Anterior cingulate cortex (tissue), 58 donors: ENCODE measurements at regions not wholly inside any gene's neighbourhood (a gene's known extent, or its start where the extent isn't known, plus 50 kb on each side); places are given as distances from the start of the nearest gene placed in this dataset.

Experiments used
- DNase-seq, 58 donors: peaks; one replicate each; lab custom pipeline; 2025; lab: John Stamatoyannopoulos, UW

GRCh38 chr3:160128056-160128455 lies 97.2 kb upstream of the C3orf80 start:
- DNase-seq, result no peak

GRCh38 chr3:160129459-160130061 lies 95.7 kb upstream of the C3orf80 start:
- DNase-seq, result no peak

- no peak for DNase-seq
Measured at GRCh38 chr3:160130071-160130470, 95.2 kb upstream of the C3orf80 start.

GRCh38 chr3:160130950-160131349 lies 94.3 kb upstream of the C3orf80 start:
- DNase-seq, result no peak

- DNase-seq, result no peak
Measured at GRCh38 chr3:160132226-160132625, 93.0 kb upstream of the C3orf80 start.

GRCh38 chr3:160133757-160134156 lies 91.5 kb upstream of the C3orf80 start:
- no peak for DNase-seq

GRCh38 chr3:160134454-160134853 lies 90.8 kb upstream of the C3orf80 start:
- DNase-seq, result no peak

GRCh38 chr3:160134964-160135363 lies 90.3 kb upstream of the C3orf80 start:
- no peak for DNase-seq

- no peak for DNase-seq
Measured at GRCh38 chr3:160135851-160136250, 89.4 kb upstream of the C3orf80 start.

GRCh38 chr3:160136421-160136820 lies 88.8 kb upstream of the C3orf80 start:
- no peak for DNase-seq

GRCh38 chr3:160139291-160139690 lies 85.9 kb upstream of the C3orf80 start:
- DNase-seq, result no peak

- no peak for DNase-seq
Measured at GRCh38 chr3:160140756-160141155, 84.5 kb upstream of the C3orf80 start.

- no peak for DNase-seq
Measured at GRCh38 chr3:160141485-160142185, 83.6 kb upstream of the C3orf80 start.

- no peak for DNase-seq
Measured at GRCh38 chr3:160143482-160143881, 81.7 kb upstream of the C3orf80 start.

GRCh38 chr3:160150066-160150465 lies 75.2 kb upstream of the C3orf80 start:
- DNase-seq, result no peak

GRCh38 chr3:160150525-160150924 lies 74.7 kb upstream of the C3orf80 start:
- DNase-seq, result no peak

GRCh38 chr3:160152638-160153037 lies 72.6 kb upstream of the C3orf80 start:
- no peak for DNase-seq

GRCh38 chr3:160154033-160154432 lies 71.2 kb upstream of the C3orf80 start:
- DNase-seq, result no peak

- DNase-seq, result no peak
Measured at GRCh38 chr3:160154596-160154995, 70.6 kb upstream of the C3orf80 start.

- DNase-seq, result no peak
Measured at GRCh38 chr3:160157321-160157720, 67.9 kb upstream of the C3orf80 start.

- no peak for DNase-seq
Measured at GRCh38 chr3:160159341-160159740, 65.9 kb upstream of the C3orf80 start.

- no peak for DNase-seq
Measured at GRCh38 chr3:160159806-160160205, 65.4 kb upstream of the C3orf80 start.
